HepG2 (cell line): ENCODE measurements at regions not wholly inside any gene's neighbourhood (a gene's known extent, or its start where the extent isn't known, plus 50 kb on each side); places are given as distances from the start of the nearest gene placed in this dataset.

Experiments
- HIC2 ChIP-seq: sonication (generic); formaldehyde crosslinking; IDR thresholded peaks from 2 replicates; pipeline ENCODE4 v1.9.0; 2022; ENCODE audit warnings: low read depth, missing genetic modification reagents
- NFYC ChIP-seq: IDR thresholded peaks from 2 replicates; pipeline ENCODE4 v1.6.1; 2016; ENCODE audit warnings: missing genetic modification reagents, missing compliant biosample characterization
- RARA ChIP-seq: IDR thresholded peaks from 2 replicates; pipeline ENCODE4 v1.6.1; 2016; ENCODE audit warnings: missing genetic modification reagents, missing compliant biosample characterization
- RFX5 ChIP-seq: IDR thresholded peaks from 2 replicates; pipeline ENCODE4 v1.6.1; 2011; ENCODE audit warnings: low read depth, low read length, improper control_type of control experiment
- SAP130 ChIP-seq: IDR thresholded peaks from 2 replicates; pipeline ENCODE4 v1.6.1; 2016; ENCODE audit warnings: low read depth
- TEAD3 ChIP-seq: optimal IDR thresholded peaks from 2 replicates; pipeline ENCODE3; 2016; ENCODE audit warnings: borderline replicate concordance
- ZSCAN12 ChIP-seq: sonication (generic); formaldehyde crosslinking; IDR thresholded peaks from 2 replicates; pipeline ENCODE4 v1.9.0; 2021; ENCODE audit warnings: mild to moderate bottlenecking, missing genetic modification reagents
- ZSCAN29 ChIP-seq: sonication (generic); formaldehyde crosslinking; conservative IDR thresholded peaks from 2 replicates; pipeline ENCODE4 v1.4.0; 2020; ENCODE audit warnings: mild to moderate bottlenecking, missing genetic modification reagents
- TF ChIP-seq, protein P1 (sequence below): sonication (generic); formaldehyde crosslinking; IDR thresholded peaks from 2 replicates; pipeline ENCODE4 v1.4.0; 2020; ENCODE audit warnings: missing genetic modification reagents

DNA sequence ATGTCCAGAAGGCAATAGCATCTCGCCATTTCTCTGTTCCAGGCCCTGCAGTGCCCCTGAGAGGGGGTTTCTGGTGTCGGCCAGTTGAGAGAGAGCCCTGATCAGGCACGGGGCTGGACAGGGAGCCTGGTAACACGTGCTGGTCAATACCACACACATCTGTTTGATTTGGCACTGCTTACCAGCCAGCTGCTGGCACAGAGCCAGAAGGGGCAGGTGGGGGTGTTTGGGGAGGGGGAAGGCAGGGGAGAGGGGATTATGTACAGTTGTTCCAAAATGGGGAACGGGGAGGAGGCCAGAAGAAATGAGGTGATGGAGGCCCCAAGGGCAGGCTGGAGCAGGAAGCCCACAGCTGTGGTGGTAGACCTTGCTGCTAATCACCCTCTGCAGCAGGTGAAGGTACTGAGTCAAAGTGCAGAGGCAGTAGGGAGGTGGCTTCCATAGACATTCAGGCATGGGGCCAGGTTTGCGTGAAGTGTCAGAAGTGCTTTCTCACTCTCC, 153.5 kb upstream of the LPP start (continued):
- TF ChIP-seq HIC2 (CRISPR knock-in tag) (no peak), NFYC (CRISPR knock-in tag) (no peak), SAP130 (peak; percentile 47; the same call in 1 of the 2 replicates), RFX5 (no peak), ZSCAN12 (no peak), ZSCAN29 (CRISPR knock-in tag) (0 out of 2 replicates have a peak, but pooled peaks have one; percentile 45), TEAD3 (CRISPR knock-in tag) (peak; percentile 15), RARA (CRISPR knock-in tag) (peak; percentile 21)
- TF ChIP-seq, protein P1, sequence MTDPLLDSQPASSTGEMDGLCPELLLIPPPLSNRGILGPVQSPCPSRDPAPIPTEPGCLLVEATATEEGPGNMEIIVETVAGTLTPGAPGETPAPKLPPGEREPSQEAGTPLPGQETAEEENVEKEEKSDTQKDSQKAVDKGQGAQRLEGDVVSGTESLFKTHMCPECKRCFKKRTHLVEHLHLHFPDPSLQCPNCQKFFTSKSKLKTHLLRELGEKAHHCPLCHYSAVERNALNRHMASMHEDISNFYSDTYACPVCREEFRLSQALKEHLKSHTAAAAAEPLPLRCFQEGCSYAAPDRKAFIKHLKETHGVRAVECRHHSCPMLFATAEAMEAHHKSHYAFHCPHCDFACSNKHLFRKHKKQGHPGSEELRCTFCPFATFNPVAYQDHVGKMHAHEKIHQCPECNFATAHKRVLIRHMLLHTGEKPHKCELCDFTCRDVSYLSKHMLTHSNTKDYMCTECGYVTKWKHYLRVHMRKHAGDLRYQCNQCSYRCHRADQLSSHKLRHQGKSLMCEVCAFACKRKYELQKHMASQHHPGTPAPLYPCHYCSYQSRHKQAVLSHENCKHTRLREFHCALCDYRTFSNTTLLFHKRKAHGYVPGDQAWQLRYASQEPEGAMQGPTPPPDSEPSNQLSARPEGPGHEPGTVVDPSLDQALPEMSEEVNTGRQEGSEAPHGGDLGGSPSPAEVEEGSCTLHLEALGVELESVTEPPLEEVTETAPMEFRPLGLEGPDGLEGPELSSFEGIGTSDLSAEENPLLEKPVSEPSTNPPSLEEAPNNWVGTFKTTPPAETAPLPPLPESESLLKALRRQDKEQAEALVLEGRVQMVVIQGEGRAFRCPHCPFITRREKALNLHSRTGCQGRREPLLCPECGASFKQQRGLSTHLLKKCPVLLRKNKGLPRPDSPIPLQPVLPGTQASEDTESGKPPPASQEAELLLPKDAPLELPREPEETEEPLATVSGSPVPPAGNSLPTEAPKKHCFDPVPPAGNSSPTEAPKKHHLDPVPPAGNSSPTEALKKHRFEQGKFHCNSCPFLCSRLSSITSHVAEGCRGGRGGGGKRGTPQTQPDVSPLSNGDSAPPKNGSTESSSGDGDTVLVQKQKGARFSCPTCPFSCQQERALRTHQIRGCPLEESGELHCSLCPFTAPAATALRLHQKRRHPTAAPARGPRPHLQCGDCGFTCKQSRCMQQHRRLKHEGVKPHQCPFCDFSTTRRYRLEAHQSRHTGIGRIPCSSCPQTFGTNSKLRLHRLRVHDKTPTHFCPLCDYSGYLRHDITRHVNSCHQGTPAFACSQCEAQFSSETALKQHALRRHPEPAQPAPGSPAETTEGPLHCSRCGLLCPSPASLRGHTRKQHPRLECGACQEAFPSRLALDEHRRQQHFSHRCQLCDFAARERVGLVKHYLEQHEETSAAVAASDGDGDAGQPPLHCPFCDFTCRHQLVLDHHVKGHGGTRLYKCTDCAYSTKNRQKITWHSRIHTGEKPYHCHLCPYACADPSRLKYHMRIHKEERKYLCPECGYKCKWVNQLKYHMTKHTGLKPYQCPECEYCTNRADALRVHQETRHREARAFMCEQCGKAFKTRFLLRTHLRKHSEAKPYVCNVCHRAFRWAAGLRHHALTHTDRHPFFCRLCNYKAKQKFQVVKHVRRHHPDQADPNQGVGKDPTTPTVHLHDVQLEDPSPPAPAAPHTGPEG = 0 out of 2 replicates have a peak, but pooled peaks have one; percentile 24
